ENCODE measurements at regions not wholly inside any gene's neighbourhood (a gene's known extent, or its start where the extent isn't known, plus 50 kb on each side); places are given as distances from the start of the nearest gene placed in this dataset.

GRCh38 chr11:133638921-133639320 lies 106.6 kb upstream of the OPCML start:
- ChIA-PET CTCF (no interaction called here), POLR2A (no interaction called here)
- ATAC-seq: no peak
- Histone ChIP-seq H3K9me3 (no peaks in the 10 kb centered on the region), H3K4me3 (no peak overlapping the region), H3K27ac (no peak overlapping the region), H3K4me1 (no peaks in the 10 kb centered on the region), H3K4me2 (no peak overlapping the region)
- DNase-seq (ENCODE audit: low read depth in 1 of 2, low spot score in 1 of 2): no peak
- 70% methylated on average over 5 of the region's 5 CpGs for WGBS (ENCODE audit: missing lambda C conversion rate)
- TF ChIP-seq HOXB5 (CRISPR knock-in tag; IDR thresholded peaks at IDR 0.05): no peak
- no peak for TF ChIP-seq NPAS2 (CRISPR knock-in tag; IDR thresholded peaks at IDR 0.05; ENCODE audit: borderline replicate concordance)
- no peak for TF ChIP-seq HMGXB4 (CRISPR knock-in tag; IDR thresholded peaks at IDR 0.05; ENCODE audit: borderline replicate concordance)
- TF ChIP-seq ZSCAN20 (CRISPR knock-in tag; IDR thresholded peaks at IDR 0.05): no peak
- TF ChIP-seq SMC3 (IDR thresholded peaks at IDR 0.05): no peak
- TF ChIP-seq POLR2A (IDR thresholded peaks at IDR 0.05; ENCODE audit: low read length): no peak
- no peak for TF ChIP-seq MAZ (IDR thresholded peaks at IDR 0.05; ENCODE audit: borderline replicate concordance, low read depth, low read length)
- FAIRE-seq: no peak

GRCh38 chr11:133636711-133637355 lies 104.5 kb upstream of the OPCML start:
- no peak for ATAC-seq
- no peak overlapping the region for H3K4me2 ChIP-seq
- POLR2A ChIA-PET: no interaction called here

More at GRCh38 chr11:133636711-133637355, 104.5 kb upstream of the OPCML start:
- 31% methylated on average over 11 of the region's 18 CpGs for WGBS (ENCODE audit: missing lambda C conversion rate)
- no peak overlapping the region for H3K27ac ChIP-seq
- FAIRE-seq: no peak
- no peaks in the 10 kb centered on the region for H3K9me3 ChIP-seq
- DNase-seq (ENCODE audit: low read depth in 1 of 2, low spot score in 1 of 2): no peak
- CTCF ChIA-PET: no interaction called here
- H3K4me3 ChIP-seq: no peak overlapping the region
- TF ChIP-seq RFX5 (IDR thresholded peaks at IDR 0.05): no peak
- no peak for TF ChIP-seq BHLHE40 (IDR thresholded peaks at IDR 0.05; ENCODE audit: low read depth, low read length)
- TF ChIP-seq HOXA7 (CRISPR knock-in tag; IDR thresholded peaks at IDR 0.05): no peak
- no peak for TF ChIP-seq HES2 (IDR thresholded peaks at IDR 0.05)
- TF ChIP-seq POLR2AphosphoS2 (conservative IDR thresholded peaks at IDR 0.05; ENCODE audit: low read length): no peak
- no peak for TF ChIP-seq SMC3 (IDR thresholded peaks at IDR 0.05)
- no peak for TF ChIP-seq FOSB (CRISPR knock-in tag; IDR thresholded peaks at IDR 0.05)
- no peak for TF ChIP-seq TFCP2L1 (CRISPR knock-in tag; IDR thresholded peaks at IDR 0.05)
- TF ChIP-seq SREBF2 (IDR thresholded peaks at IDR 0.05): no peak
- TF ChIP-seq HEYL (CRISPR knock-in tag; IDR thresholded peaks at IDR 0.05): no peak
- no peak for TF ChIP-seq CHD4 (IDR thresholded peaks at IDR 0.05; ENCODE audit: borderline replicate concordance)
- TF ChIP-seq HOXB13 (CRISPR knock-in tag; IDR thresholded peaks at IDR 0.05; ENCODE audit: low read depth): no peak
- no peak for TF ChIP-seq GATA3 (IDR thresholded peaks at IDR 0.05; ENCODE audit: borderline replicate concordance)
- TF ChIP-seq HDAC2 (IDR thresholded peaks at IDR 0.05): no peak
- TF ChIP-seq CTCF (IDR thresholded peaks at IDR 0.05): no peak
- no peak for TF ChIP-seq RCOR1 (IDR thresholded peaks at IDR 0.05; ENCODE audit: low read depth, low read length)
- TF ChIP-seq MYC (IDR thresholded peaks at IDR 0.05; ENCODE audit: borderline replicate concordance, low read length): no peak
- TF ChIP-seq USF2 (IDR thresholded peaks at IDR 0.05): no peak
- no peak for TF ChIP-seq PBX3 (IDR thresholded peaks at IDR 0.05)
- TF ChIP-seq RARB (CRISPR knock-in tag; IDR thresholded peaks at IDR 0.05): no peak
- no peaks in the 10 kb centered on the region for H3K4me1 ChIP-seq

All from A549 (cell line).